ENCODE measurements at regions not wholly inside any gene's neighbourhood (a gene's known extent, or its start where the extent isn't known, plus 50 kb on each side); places are given as distances from the start of the nearest gene placed in this dataset.

- no peaks in the 10 kb centered on the region for H3K36me3 ChIP-seq
- H3K9me3 ChIP-seq = no peaks in the 10 kb centered on the region
- H3K27ac ChIP-seq = no peak overlapping the region
- no peaks in the 10 kb centered on the region for H3K27me3 ChIP-seq
- intact Hi-C loops (cut with DNase I) = loop anchor here (10.0 kb wide), 2 partner anchors 339 to 1111 kb away; partner anchors contain the start of gene ZNF184
- DNase-seq (ENCODE audit: extremely low spot score in 2 of 2) = no peak
- no peak overlapping the region for H3K4me3 ChIP-seq
- peaks cover 33% of the 10 kb centered on the region for H3K4me1 ChIP-seq
- TF ChIP-seq POLR2AphosphoS5 (IDR thresholded peaks at IDR 0.05; ENCODE audit: insufficient read depth in 1 of 2, low read depth in 1 of 2) (no peak), CTCF (IDR thresholded peaks at IDR 0.05) (no peak), POLR2A (IDR thresholded peaks at IDR 0.05) (no peak)
Observed at GRCh38 chr6:27136077-27136644, 111.3 kb upstream of the PRSS16 start.

GRCh38 chr6:27136978-27137814, 110.3 kb upstream of the PRSS16 start:
- Histone ChIP-seq H3K9me3 (no peaks in the 10 kb centered on the region), H3K27me3 (no peaks in the 10 kb centered on the region), H3K27ac (no peak overlapping the region), H3K4me3 (no peak overlapping the region), H3K4me1 (peaks cover 31% of the 10 kb centered on the region), H3K36me3 (no peaks in the 10 kb centered on the region)
- no peak for DNase-seq (ENCODE audit: extremely low spot score in 2 of 2)
- TF ChIP-seq CTCF (IDR thresholded peaks at IDR 0.05) (no peak), POLR2A (IDR thresholded peaks at IDR 0.05) (no peak), POLR2AphosphoS5 (IDR thresholded peaks at IDR 0.05; ENCODE audit: insufficient read depth in 1 of 2, low read depth in 1 of 2) (no peak)
- intact Hi-C loops (cut with DNase I) = loop anchor here (10.0 kb wide), 2 partner anchors 338 to 1112 kb away; partner anchors contain the start of gene ZNF184

DNA sequence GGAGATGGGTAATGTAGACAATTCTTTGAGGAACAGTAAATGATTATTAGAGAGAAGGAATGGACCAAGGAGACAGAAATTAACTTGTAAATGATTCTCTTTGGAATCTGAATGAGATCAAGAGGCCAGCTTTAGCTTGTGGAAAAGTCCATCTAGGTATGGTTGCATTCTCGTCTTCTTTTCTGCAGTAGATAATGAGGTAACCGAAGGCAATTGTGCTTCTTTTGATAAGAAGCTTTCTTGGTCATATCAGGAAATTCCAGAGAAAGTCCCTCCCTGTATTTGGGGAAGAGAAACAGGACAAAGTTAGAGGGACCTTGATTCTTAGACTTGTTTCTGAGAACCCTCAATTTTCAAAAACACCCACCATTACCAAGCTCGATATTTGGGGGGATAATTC, 109.1 kb upstream of the PRSS16 start:
- H3K4me1 ChIP-seq = peaks cover 25% of the 10 kb centered on the region
- TF ChIP-seq POLR2AphosphoS5 (IDR thresholded peaks at IDR 0.05; ENCODE audit: insufficient read depth in 1 of 2, low read depth in 1 of 2) = no peak
- TF ChIP-seq POLR2A (IDR thresholded peaks at IDR 0.05) = no peak
- no peak for TF ChIP-seq CTCF (IDR thresholded peaks at IDR 0.05)
- H3K9me3 ChIP-seq = no peaks in the 10 kb centered on the region
- no peak for DNase-seq (ENCODE audit: extremely low spot score in 2 of 2)
- no peak overlapping the region for H3K27ac ChIP-seq
- no peaks in the 10 kb centered on the region for H3K36me3 ChIP-seq
- intact Hi-C loops (cut with DNase I) = loop anchor here (10.0 kb wide), 2 partner anchors 336 to 1114 kb away; partner anchors contain the start of gene ZNF184
- H3K4me3 ChIP-seq = no peak overlapping the region
- no peaks in the 10 kb centered on the region for H3K27me3 ChIP-seq

GRCh38 chr6:27138837-27139755, 108.4 kb upstream of the PRSS16 start:
- H3K4me3 ChIP-seq = peak overlapping the region; percentile 41 to 61
- H3K4me1 ChIP-seq = peaks cover 18% of the 10 kb centered on the region
- TF ChIP-seq POLR2AphosphoS5 (IDR thresholded peaks at IDR 0.05; ENCODE audit: insufficient read depth in 1 of 2, low read depth in 1 of 2) (peak; percentile 81 to 87), POLR2A (IDR thresholded peaks at IDR 0.05) (peak in 1 of 2 donors; percentile 30), CTCF (IDR thresholded peaks at IDR 0.05) (no peak)
- no peaks in the 10 kb centered on the region for H3K27me3 ChIP-seq
- peak overlapping the region; percentile 78 for H3K27ac ChIP-seq
- no peaks in the 10 kb centered on the region for H3K36me3 ChIP-seq
- no peak for DNase-seq (ENCODE audit: extremely low spot score in 2 of 2)
- intact Hi-C loops (cut with DNase I) = loop anchor here (10.0 kb wide), 2 partner anchors 336 to 1114 kb away; partner anchors contain the start of gene ZNF184
- no peaks in the 10 kb centered on the region for H3K9me3 ChIP-seq
